ENCODE measurements at regions not wholly inside any gene's neighbourhood (a gene's known extent, or its start where the extent isn't known, plus 50 kb on each side); places are given as distances from the start of the nearest gene placed in this dataset.

DNA sequence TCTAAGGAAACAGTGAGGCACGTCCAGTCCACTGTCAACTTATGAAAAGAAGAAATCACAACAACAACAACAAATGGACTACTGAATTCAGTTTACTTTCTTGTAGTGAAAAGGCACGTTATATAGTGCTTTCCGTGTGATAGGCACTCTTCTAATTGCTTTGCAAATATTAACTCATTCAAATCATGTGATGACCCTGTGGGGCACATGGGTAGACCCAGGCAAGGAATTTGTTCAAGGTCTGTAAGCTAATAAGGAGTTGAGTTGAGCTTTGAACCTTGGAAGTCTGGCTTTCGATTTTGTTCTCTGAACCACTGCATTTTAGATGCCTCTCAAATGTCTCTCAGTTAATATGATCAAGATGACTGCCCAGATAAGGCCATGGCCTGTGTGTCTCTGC is 295.1 kb upstream of the RBFOX1 start:
- TF ChIP-seq POLR2AphosphoS5 (IDR thresholded peaks at IDR 0.05; ENCODE audit: low read depth, low read length) (no peak), TAF1 (IDR thresholded peaks at IDR 0.05; ENCODE audit: borderline replicate concordance, insufficient read depth, low read length) (no peak)
